ENCODE measurements at regions not wholly inside any gene's neighbourhood (a gene's known extent, or its start where the extent isn't known, plus 50 kb on each side); places are given as distances from the start of the nearest gene placed in this dataset.

DNA sequence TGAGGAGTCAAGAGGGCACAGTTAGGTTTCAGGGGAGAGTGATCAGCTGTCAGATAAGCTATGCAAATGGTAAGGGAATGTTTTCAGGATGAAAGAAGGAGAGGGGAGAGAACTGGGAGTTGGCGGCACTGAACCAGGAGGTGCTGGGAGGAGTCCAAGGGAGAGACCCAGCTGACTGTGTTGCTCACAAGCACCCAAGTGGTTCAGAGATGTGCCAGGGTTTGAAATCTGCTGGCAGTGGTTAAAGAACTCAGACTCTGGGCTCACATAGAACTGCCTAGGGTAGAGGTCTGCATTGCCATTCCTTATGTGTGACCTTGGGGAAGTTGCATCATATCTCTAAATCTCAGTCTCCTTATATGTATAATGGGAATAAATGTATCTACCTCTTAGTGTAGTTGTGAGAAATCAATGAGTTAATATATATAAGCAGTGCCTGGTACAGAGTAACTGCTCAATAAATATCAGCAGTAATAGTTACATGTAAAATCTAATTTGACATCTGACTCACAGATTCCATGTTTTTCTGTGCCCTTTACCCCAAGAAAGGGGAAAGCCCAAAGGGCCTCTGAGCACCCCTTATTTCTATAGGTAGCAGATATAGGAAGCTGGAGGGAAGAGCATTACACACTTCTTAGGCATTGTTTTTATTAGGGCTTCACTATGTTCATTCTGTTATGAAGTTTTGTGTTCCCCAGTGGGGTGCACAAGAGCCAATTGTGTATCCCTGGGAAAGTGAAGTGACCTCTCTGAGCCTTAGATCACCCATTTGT is 66.9 kb upstream of the SESN3 start:
- DNase-seq (ENCODE audit: low spot score in 2 of 2), result no peak
- Histone ChIP-seq H3K4me1 (peaks cover 3% of the 10 kb centered on the region), H3K27ac (no peak overlapping the region), H3K27me3 (no peaks in the 10 kb centered on the region), H3K36me3 (no peaks in the 10 kb centered on the region), H3K9me3 (no peaks in the 10 kb centered on the region), H3K4me3 (no peak overlapping the region)
- TF ChIP-seq POLR2AphosphoS5 (IDR thresholded peaks at IDR 0.05) (no peak), POLR2A (IDR thresholded peaks at IDR 0.05) (no peak), EP300 (IDR thresholded peaks at IDR 0.05) (no peak)
- TF ChIP-seq, protein P1, sequence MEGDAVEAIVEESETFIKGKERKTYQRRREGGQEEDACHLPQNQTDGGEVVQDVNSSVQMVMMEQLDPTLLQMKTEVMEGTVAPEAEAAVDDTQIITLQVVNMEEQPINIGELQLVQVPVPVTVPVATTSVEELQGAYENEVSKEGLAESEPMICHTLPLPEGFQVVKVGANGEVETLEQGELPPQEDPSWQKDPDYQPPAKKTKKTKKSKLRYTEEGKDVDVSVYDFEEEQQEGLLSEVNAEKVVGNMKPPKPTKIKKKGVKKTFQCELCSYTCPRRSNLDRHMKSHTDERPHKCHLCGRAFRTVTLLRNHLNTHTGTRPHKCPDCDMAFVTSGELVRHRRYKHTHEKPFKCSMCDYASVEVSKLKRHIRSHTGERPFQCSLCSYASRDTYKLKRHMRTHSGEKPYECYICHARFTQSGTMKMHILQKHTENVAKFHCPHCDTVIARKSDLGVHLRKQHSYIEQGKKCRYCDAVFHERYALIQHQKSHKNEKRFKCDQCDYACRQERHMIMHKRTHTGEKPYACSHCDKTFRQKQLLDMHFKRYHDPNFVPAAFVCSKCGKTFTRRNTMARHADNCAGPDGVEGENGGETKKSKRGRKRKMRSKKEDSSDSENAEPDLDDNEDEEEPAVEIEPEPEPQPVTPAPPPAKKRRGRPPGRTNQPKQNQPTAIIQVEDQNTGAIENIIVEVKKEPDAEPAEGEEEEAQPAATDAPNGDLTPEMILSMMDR (IDR thresholded peaks at IDR 0.05), result no peak
- WGBS, result 84% methylated on average over 1 of the region's 1 CpG

DNA sequence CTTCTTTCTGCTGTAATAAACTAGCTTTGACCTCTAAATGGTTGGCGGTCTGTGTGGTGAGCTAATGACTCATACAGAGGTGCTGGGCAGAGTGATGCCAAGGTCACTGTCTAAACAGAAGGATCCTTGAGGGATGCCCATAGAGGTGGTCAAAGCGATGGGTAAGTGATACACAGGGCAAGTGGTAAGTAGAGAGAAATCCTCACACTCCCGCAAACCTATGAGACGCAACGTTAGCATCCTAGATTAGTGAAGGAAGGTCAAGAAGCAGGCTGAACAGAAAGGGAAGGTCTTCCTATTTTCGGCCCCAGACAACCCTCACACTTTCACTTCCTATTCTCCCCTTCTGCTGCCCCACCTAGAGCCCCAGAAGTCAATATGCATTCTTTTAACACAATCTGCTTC is 65.6 kb upstream of the SESN3 start:
- H3K36me3 ChIP-seq, result no peaks in the 10 kb centered on the region
- H3K9me3 ChIP-seq, result no peaks in the 10 kb centered on the region
- TF ChIP-seq EP300 (IDR thresholded peaks at IDR 0.05) (no peak), POLR2A (IDR thresholded peaks at IDR 0.05) (no peak), POLR2AphosphoS5 (IDR thresholded peaks at IDR 0.05) (no peak)
- TF ChIP-seq, protein P1 (IDR thresholded peaks at IDR 0.05), result no peak
- no peaks in the 10 kb centered on the region for H3K27me3 ChIP-seq
- DNase-seq (ENCODE audit: low spot score in 2 of 2), result no peak
- peaks cover 3% of the 10 kb centered on the region for H3K4me1 ChIP-seq
- no peak overlapping the region for H3K4me3 ChIP-seq
- WGBS, result 91% methylated on average over 6 of the region's 6 CpGs
- H3K27ac ChIP-seq, result no peak overlapping the region

DNA sequence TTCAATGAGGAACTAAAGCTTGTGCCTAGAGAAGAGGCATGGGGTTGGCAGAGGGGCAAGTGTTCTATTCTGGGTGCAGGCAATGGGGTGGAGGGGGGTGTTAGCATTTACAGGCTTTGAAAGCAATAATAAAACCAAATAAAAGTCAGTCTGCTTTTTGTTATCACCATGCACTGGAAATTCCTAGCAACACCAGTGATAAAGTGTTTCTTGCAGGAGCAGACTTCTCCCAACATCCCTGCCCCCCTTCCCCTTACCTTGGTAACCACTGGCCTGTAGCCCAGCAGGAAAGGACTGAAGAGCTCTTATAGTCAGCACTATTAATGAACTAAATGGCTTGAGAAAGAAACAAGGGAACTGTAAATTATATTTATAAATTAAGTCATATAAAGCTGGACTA is 65.2 kb upstream of the SESN3 start:
- DNase-seq (ENCODE audit: low spot score in 2 of 2), result no peak
- Histone ChIP-seq H3K27me3 (no peaks in the 10 kb centered on the region), H3K36me3 (no peaks in the 10 kb centered on the region), H3K4me3 (no peak overlapping the region), H3K4me1 (peaks cover 3% of the 10 kb centered on the region), H3K9me3 (no peaks in the 10 kb centered on the region), H3K27ac (no peak overlapping the region)
- TF ChIP-seq, protein P1 (IDR thresholded peaks at IDR 0.05), result no peak
- TF ChIP-seq EP300 (IDR thresholded peaks at IDR 0.05), result no peak
- TF ChIP-seq POLR2AphosphoS5 (IDR thresholded peaks at IDR 0.05), result no peak
- no peak for TF ChIP-seq POLR2A (IDR thresholded peaks at IDR 0.05)

- Histone ChIP-seq H3K36me3 (no peaks in the 10 kb centered on the region), H3K27ac (no peak overlapping the region), H3K4me1 (peaks cover 3% of the 10 kb centered on the region), H3K9me3 (no peaks in the 10 kb centered on the region), H3K4me3 (no peak overlapping the region), H3K27me3 (no peaks in the 10 kb centered on the region)
- 87% methylated on average over 8 of the region's 8 CpGs for WGBS
- TF ChIP-seq POLR2A (IDR thresholded peaks at IDR 0.05), result no peak
- no peak for TF ChIP-seq EP300 (IDR thresholded peaks at IDR 0.05)
- no peak for DNase-seq (ENCODE audit: low spot score in 2 of 2)
Observed at GRCh38 chr11:95295382-95296149, 64.6 kb upstream of the SESN3 start.

DNA sequence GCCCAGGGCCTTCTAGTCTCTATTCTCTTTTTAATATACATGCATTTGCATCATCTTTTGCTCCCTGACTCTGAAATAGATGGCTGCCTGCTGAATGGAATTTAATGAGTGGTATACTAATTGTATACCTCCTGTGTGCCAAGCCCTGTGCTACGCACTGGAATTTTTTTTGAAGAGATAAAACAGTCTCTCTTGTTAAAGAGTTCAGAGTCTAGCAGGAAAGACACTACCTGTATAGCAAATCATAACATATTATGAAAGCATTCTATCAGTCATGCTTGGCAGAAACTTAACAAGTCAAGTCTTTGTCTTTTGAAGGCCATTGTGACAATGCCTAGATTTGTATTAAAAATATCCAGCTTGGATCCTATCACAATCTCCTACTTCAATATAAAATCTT is 63.7 kb upstream of the SESN3 start:
- Histone ChIP-seq H3K36me3 (no peaks in the 10 kb centered on the region), H3K4me1 (peaks cover 3% of the 10 kb centered on the region), H3K4me3 (no peak overlapping the region), H3K27ac (no peak overlapping the region), H3K27me3 (no peaks in the 10 kb centered on the region), H3K9me3 (no peaks in the 10 kb centered on the region)
- WGBS, result 92% methylated on average over 1 of the region's 1 CpG
- no peak for DNase-seq (ENCODE audit: low spot score in 2 of 2)
- TF ChIP-seq POLR2A (IDR thresholded peaks at IDR 0.05) (no peak), POLR2AphosphoS5 (IDR thresholded peaks at IDR 0.05) (no peak), EP300 (IDR thresholded peaks at IDR 0.05) (no peak)
- TF ChIP-seq, protein P1 (IDR thresholded peaks at IDR 0.05), result no peak
